Ovary (tissue), 7 donors: ENCODE measurements at regions not wholly inside any gene's neighbourhood (a gene's known extent, or its start where the extent isn't known, plus 50 kb on each side); places are given as distances from the start of the nearest gene placed in this dataset.

ENCODE experiments used
- DNase-seq, 5 donors: peaks; one replicate each; pipeline ENCODE4 v3.0.0-alpha.2; 2019 to 2020
- H3K27ac ChIP-seq, 2 donors: fragments of 200-600 bp; one replicate each; pipeline versions ENCODE4 v1.5.1 to v1.8.0; 2019 to 2022
- H3K27me3 ChIP-seq: fragments of 200-600 bp; one replicate; pipeline ENCODE4 v1.8.0; 2022
- H3K36me3 ChIP-seq: fragments of 200-600 bp; sonication (generic); one replicate; pipeline ENCODE4 v1.5.1; 2019
- H3K4me1 ChIP-seq: one replicate; pipeline ENCODE4 v1.8.1; 2013; ENCODE audit warnings: mild to moderate bottlenecking, moderate library complexity; ENCODE audit not compliant: insufficient read depth
- H3K4me3 ChIP-seq: fragments of 200-600 bp; sonication (generic); one replicate; pipeline ENCODE4 v1.5.1; 2017
- H3K9me3 ChIP-seq, 2 donors: fragments of 200-600 bp in 1 of 2; sonication (generic) in 1 of 2; one replicate each; pipeline versions ENCODE4 v1.5.1 to v1.8.1; 2013 to 2019; ENCODE audit warnings: mild to moderate bottlenecking in 1 of 2, moderate library complexity in 1 of 2
- EP300 ChIP-seq: sonication (generic); formaldehyde crosslinking; IDR thresholded peaks from one replicate; pipeline ENCODE4 v1.6.1; 2017; ENCODE audit warnings: antibody characterized with exemption
- POLR2A ChIP-seq: fragments of 450-650 bp; IDR thresholded peaks from one replicate; pipeline ENCODE4 v1.6.1; 2017; ENCODE audit warnings: antibody characterized with exemption, mild to moderate bottlenecking, moderate library complexity
- WGBS, 3 donors: extraction: QIAGEN DNeasy Blood & Tissue Kit in 1 of 3; methylation state at CpG; one replicate each; pipeline versions ENCODE4 v1.1.5 to v1.1.7; 2013 to 2017; 5-methylcytosine and 5-hydroxymethylcytosine counted together
- intact Hi-C, 4 donors: fragments of 100-400 bp; cut with DNase I; formaldehyde crosslinking; loops; one replicate each; pipeline versions ENCODE4 v1.11.0 to v1.15.1; 2022 to 2023
- TF ChIP-seq, protein P1 (sequence below), 3 donors: fragments of 450-650 bp in 2 of 3; fragments of 200-600 bp in 1 of 3; IDR thresholded peaks; one replicate each; pipeline versions ENCODE4 v1.5.1 to v1.8.0; 2016 to 2022; ENCODE audit warnings: antibody characterized with exemption in 3 of 3, mild to moderate bottlenecking in 1 of 3
- donor health status: DM: no; HTN: no; CAD: no; lungs with moderate emphysema.
- donor health status: DM: no; HTN: no; CAD: no.
- donor health status: Bipolar disorder and iron deficiency.
- donor health status: DM: no; HTN: no; CAD: no.
- donor health status: DM: yes; HTN: yes; CAD: no.

DNA sequence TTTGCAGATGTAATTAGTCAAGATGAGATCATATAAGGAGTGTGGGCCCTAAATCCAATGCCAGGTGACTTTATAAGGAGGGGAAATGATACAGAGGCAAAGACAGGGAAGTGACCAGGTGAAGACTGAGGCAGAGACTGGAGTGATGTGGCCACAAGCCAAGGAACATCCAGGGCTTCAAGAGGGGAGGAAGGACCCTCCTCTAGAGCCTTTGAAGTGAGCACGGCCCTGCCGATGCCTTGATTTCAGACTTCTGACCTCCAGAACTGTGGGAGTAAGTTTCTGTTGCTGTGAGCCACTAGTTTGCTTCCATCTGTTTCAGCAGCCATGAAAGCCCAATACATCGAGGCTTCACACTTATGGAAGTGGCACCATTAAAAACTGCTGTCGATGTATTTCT, 78.7 kb downstream of the SHANK2 start:
- 45 to 59% (median 47%) methylated on average over 4 of the region's 4 CpGs for WGBS, 3 donors
- Histone ChIP-seq H3K9me3 (no peaks in the 10 kb centered on the region), H3K36me3 (no peaks in the 10 kb centered on the region), H3K27me3 (no peaks in the 10 kb centered on the region), H3K4me3 (no peak overlapping the region), H3K4me1 (no peaks in the 10 kb centered on the region), H3K27ac (no peak overlapping the region)
- TF ChIP-seq EP300 = no peak
- TF ChIP-seq POLR2A = no peak
- TF ChIP-seq, protein P1, sequence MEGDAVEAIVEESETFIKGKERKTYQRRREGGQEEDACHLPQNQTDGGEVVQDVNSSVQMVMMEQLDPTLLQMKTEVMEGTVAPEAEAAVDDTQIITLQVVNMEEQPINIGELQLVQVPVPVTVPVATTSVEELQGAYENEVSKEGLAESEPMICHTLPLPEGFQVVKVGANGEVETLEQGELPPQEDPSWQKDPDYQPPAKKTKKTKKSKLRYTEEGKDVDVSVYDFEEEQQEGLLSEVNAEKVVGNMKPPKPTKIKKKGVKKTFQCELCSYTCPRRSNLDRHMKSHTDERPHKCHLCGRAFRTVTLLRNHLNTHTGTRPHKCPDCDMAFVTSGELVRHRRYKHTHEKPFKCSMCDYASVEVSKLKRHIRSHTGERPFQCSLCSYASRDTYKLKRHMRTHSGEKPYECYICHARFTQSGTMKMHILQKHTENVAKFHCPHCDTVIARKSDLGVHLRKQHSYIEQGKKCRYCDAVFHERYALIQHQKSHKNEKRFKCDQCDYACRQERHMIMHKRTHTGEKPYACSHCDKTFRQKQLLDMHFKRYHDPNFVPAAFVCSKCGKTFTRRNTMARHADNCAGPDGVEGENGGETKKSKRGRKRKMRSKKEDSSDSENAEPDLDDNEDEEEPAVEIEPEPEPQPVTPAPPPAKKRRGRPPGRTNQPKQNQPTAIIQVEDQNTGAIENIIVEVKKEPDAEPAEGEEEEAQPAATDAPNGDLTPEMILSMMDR (IDR thresholded peaks at IDR 0.05) = no peak
- intact Hi-C loops = no loop called here
- DNase-seq = no peak

DNA sequence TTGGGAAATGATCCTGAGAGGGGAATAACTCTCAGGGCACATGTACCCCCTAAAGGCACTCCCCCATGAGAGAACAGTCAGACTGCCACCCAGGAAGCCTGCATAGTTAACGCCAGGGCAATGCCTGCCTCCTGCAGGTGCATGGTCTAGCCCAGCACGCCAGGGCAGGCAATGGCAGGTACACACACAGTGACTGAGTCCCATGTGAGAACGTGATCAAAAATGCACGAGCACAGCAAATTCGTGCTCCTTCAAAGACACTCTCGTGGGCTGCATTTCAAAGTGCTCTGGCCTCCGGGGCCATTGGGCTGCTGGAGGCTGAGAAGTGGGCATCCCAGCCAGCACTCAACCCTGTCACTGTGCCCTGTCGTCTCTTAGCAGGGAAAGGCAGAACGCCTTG, 79.7 kb downstream of the SHANK2 start:
- H3K4me1 ChIP-seq = no peaks in the 10 kb centered on the region
- H3K9me3 ChIP-seq = no peaks in the 10 kb centered on the region
- H3K27me3 ChIP-seq = no peaks in the 10 kb centered on the region
- no peak for DNase-seq
- no peaks in the 10 kb centered on the region for H3K36me3 ChIP-seq
- intact Hi-C loops = no loop called here
- no peak overlapping the region for H3K27ac ChIP-seq
- TF ChIP-seq, protein P1 (IDR thresholded peaks at IDR 0.05) = no peak
- TF ChIP-seq EP300 (no peak), POLR2A (no peak)
- no peak overlapping the region for H3K4me3 ChIP-seq
- 73 to 85% (median 73%) methylated on average over 9 of the region's 9 CpGs for WGBS, 3 donors

DNA sequence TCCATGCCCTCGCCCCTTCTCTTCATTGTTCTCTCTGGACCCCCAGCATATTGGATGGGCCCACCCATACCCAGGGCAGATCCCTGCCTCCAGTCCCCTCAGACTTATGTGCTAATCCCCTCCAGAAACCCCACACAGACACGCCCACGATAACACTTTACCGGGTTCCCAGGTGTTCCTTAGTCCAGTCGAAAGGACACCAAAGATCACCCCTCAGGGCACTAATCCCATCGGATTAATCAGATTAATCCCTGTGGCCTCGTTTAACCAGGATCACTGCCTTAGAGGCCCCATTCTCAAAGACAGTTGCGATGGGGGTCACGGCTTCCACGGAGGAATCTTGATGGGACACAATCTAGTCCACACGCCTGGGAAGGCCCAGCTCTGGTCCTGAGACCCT, 80.8 kb downstream of the SHANK2 start:
- no peak overlapping the region for H3K27ac ChIP-seq
- TF ChIP-seq EP300 (no peak), POLR2A (no peak)
- TF ChIP-seq, protein P1 (IDR thresholded peaks at IDR 0.05) = no peak
- no peaks in the 10 kb centered on the region for H3K9me3 ChIP-seq
- no peaks in the 10 kb centered on the region for H3K36me3 ChIP-seq
- WGBS, 3 donors = 88 to 92% (median 91%) methylated on average over 11 of the region's 11 CpGs
- intact Hi-C loops = no loop called here
- H3K4me3 ChIP-seq = no peak overlapping the region
- H3K27me3 ChIP-seq = no peaks in the 10 kb centered on the region
- DNase-seq = no peak
- H3K4me1 ChIP-seq = no peaks in the 10 kb centered on the region

DNA sequence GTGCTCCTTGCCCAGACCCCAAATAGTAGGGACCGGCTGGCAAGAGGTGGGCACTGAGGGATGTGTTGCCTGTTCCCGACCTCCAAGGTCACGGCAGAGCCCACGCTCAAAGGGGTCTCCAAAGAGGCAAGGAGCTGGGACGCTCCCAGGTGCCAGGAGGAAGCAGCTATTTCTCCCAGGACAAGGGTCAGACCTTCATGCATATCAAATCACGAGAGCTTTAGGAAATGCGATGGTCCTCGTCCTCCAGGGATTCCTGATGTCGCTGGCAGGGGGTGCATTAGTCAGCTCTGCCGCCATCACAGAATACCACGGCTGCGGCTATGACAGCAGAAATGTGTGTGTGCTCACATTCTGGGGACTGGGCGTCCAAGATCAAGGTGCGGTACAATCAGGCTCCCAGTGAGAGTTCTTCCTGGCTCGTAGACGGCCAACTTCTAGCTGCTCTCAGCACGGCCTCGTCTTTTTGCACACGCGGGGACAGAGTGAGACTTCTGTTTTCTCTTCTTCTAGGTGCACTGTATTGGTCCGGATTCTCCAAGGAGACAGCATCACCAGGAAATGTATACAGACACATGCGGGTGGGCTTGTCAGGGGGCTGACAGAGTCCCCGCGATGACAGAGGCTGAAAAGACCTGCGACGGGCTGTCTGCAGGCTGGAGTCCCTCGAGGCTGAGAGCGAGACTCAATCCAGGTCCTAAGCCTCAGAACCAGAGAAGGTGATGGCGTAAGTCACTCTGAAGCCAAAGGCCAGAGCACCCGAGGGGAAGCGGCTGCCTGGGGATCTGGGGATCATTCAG, 81.6 kb downstream of the SHANK2 start:
- H3K9me3 ChIP-seq = no peaks in the 10 kb centered on the region
- H3K4me3 ChIP-seq = no peak overlapping the region
- H3K4me1 ChIP-seq = no peaks in the 10 kb centered on the region
- intact Hi-C loops = no loop called here
- no peak for DNase-seq
- TF ChIP-seq, protein P1 (IDR thresholded peaks at IDR 0.05) = no peak
- TF ChIP-seq EP300 (no peak), POLR2A (no peak)
- no peaks in the 10 kb centered on the region for H3K27me3 ChIP-seq
- H3K27ac ChIP-seq = no peak overlapping the region
- no peaks in the 10 kb centered on the region for H3K36me3 ChIP-seq
- WGBS, 3 donors = 85 to 88% (median 88%) methylated on average over 28 to 31 of the region's 31 CpGs
